ENCODE measurements at regions not wholly inside any gene's neighbourhood (a gene's known extent, or its start where the extent isn't known, plus 50 kb on each side); places are given as distances from the start of the nearest gene placed in this dataset.

GRCh38 chr9:136596630-136597031 is 50.8 kb upstream of the NOTCH1 start:
- no peaks in the 10 kb centered on the region for H3K9me3 ChIP-seq
- TF ChIP-seq, protein P1, sequence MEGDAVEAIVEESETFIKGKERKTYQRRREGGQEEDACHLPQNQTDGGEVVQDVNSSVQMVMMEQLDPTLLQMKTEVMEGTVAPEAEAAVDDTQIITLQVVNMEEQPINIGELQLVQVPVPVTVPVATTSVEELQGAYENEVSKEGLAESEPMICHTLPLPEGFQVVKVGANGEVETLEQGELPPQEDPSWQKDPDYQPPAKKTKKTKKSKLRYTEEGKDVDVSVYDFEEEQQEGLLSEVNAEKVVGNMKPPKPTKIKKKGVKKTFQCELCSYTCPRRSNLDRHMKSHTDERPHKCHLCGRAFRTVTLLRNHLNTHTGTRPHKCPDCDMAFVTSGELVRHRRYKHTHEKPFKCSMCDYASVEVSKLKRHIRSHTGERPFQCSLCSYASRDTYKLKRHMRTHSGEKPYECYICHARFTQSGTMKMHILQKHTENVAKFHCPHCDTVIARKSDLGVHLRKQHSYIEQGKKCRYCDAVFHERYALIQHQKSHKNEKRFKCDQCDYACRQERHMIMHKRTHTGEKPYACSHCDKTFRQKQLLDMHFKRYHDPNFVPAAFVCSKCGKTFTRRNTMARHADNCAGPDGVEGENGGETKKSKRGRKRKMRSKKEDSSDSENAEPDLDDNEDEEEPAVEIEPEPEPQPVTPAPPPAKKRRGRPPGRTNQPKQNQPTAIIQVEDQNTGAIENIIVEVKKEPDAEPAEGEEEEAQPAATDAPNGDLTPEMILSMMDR (IDR thresholded peaks at IDR 0.05) = no peak
- TF ChIP-seq POLR2A (IDR thresholded peaks at IDR 0.05) (no peak), POLR2AphosphoS5 (IDR thresholded peaks at IDR 0.05) (no peak), EP300 (IDR thresholded peaks at IDR 0.05) (no peak)
- no peaks in the 10 kb centered on the region for H3K27me3 ChIP-seq
- H3K36me3 ChIP-seq = no peaks in the 10 kb centered on the region
- 92 to 94% methylated on average over 15 to 16 of the region's 16 CpGs for WGBS, 2 donors
- ATAC-seq (ENCODE audit: low FRiP score in 2 of 2) (no peak), DNase-seq (peak in 1 of 2 donors; percentile 53)
- H3K4me1 ChIP-seq = peaks cover 0 to under 1% (median 0%) of the 10 kb centered on the region in 4 donors
- no peak overlapping the region for H3K4me3 ChIP-seq
- H3K27ac ChIP-seq = no peak overlapping the region

DNA sequence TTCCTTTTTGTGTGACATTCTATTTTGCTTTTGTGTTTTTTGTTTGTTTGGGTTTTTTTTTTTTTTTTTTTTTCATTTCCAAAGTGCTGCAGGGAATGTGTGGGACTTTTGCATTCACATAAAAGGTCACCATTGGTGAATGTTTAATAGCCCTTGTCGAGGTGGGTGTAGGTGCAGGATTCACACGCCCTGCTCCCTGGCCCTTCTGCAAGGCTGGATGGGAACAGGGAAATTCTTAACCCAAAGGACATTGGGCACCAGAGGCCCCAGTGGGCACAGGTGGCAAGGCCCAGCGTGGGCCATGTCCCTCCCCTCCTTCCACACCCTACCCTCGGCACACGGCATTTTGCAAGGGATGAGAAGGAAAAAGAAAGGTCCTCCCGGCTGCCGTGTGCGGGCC is 50.4 kb upstream of the NOTCH1 start:
- 76% methylated on average over 8 of the region's 8 CpGs for WGBS, 2 donors
- Histone ChIP-seq H3K27me3 (no peaks in the 10 kb centered on the region), H3K9me3 (no peaks in the 10 kb centered on the region), H3K4me3 (no peak overlapping the region), H3K4me1 (peaks cover 1 to 5% (median 2%) of the 10 kb centered on the region in 4 donors), H3K36me3 (no peaks in the 10 kb centered on the region), H3K27ac (no peak overlapping the region)
- ATAC-seq (ENCODE audit: low FRiP score in 2 of 2) (no peak), DNase-seq (peak in 1 of 2 donors; percentile 8)
- TF ChIP-seq POLR2AphosphoS5 (IDR thresholded peaks at IDR 0.05) (no peak), POLR2A (IDR thresholded peaks at IDR 0.05) (no peak), EP300 (IDR thresholded peaks at IDR 0.05) (no peak)
- TF ChIP-seq, protein P1 (IDR thresholded peaks at IDR 0.05) = no peak

GRCh38 chr9:136595245-136596153 is 49.7 kb upstream of the NOTCH1 start:
- TF ChIP-seq POLR2A (IDR thresholded peaks at IDR 0.05) (no peak), EP300 (IDR thresholded peaks at IDR 0.05) (no peak), POLR2AphosphoS5 (IDR thresholded peaks at IDR 0.05) (no peak)
- TF ChIP-seq, protein P1 (IDR thresholded peaks at IDR 0.05) = no peak
- Histone ChIP-seq H3K4me3 (no peak overlapping the region), H3K27me3 (no peaks in the 10 kb centered on the region), H3K4me1 (peaks cover 8 to 12% (median 9%) of the 10 kb centered on the region in 4 donors), H3K27ac (no peak overlapping the region), H3K9me3 (no peaks in the 10 kb centered on the region), H3K36me3 (no peaks in the 10 kb centered on the region)
- DNase-seq (peak in 1 of 2 donors; percentile 41), ATAC-seq (ENCODE audit: low FRiP score in 2 of 2) (no peak)
- WGBS, 2 donors = 79 to 86% methylated on average over 29 to 33 of the region's 33 CpGs

Data from upper lobe of left lung (tissue), 6 donors.